ENCODE measurements at regions not wholly inside any gene's neighbourhood (a gene's known extent, or its start where the extent isn't known, plus 50 kb on each side); places are given as distances from the start of the nearest gene placed in this dataset.

DNA sequence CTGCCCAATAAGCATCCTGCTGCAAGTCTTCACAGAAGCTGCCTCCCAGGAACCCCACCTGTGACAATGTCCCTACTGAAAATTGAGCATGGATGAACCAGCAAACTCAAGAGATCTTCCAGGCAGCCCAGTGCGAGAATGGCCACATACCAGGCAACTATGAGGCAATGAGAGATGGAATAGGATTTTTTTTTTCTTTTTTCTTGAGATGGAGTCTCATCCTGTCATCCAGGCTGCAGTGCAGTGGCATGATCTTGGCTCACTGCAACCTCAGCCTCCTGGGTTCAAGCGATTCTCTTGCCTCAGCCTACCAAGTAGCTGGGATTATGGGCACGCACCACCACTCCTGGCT is 60.9 kb upstream of the ARL8B start (continued):
- TF ChIP-seq POLR2AphosphoS5 (IDR thresholded peaks at IDR 0.05; ENCODE audit: low read depth), result no peak

DNA sequence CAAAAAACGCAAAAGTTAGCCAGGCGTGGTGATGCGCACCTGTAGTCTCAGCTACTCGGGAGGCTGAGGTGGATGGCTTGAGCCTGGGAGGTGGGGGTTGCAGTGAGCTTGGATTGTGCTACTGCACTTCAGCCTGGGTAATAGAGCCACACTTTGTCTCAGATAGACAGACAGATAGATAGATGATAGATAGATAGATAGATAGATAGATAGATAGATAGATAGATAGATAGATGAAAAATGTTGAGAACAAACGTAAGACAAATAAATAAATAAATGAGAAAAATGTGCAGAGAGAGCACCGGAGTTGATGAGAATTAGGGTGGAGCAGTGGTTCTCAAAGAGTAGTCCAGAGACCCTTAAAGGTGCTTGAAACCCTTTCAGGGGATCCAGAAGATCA is 58.4 kb upstream of the ARL8B start:
- no peak overlapping the region for H3K27ac Mint-ChIP-seq
- Histone ChIP-seq H2AFZ (no peak overlapping the region), H4K20me1 (replicated peaks; ENCODE audit: insufficient read depth) (no peaks in the 10 kb centered on the region), H3K4me1 (ENCODE audit: insufficient read depth) (no peaks in the 10 kb centered on the region), H3F3A (replicated peaks; ENCODE audit: low read depth) (no peaks in the 10 kb centered on the region), H3K27ac (ENCODE audit: low read depth) (no peak overlapping the region), H3K4me2 (no peak overlapping the region), H3K4me3 (no peak overlapping the region), H3K36me3 (ENCODE audit: insufficient read depth) (no peaks in the 10 kb centered on the region), H3K79me2 (replicated peaks; ENCODE audit: insufficient read depth) (no peaks in the 10 kb centered on the region), H3K9me2 (ENCODE audit: insufficient read depth) (no peaks in the 10 kb centered on the region), H3K27me3 (ENCODE audit: insufficient read depth) (no peaks in the 10 kb centered on the region)
- H3K27me3 Mint-ChIP-seq (ENCODE audit: insufficient read depth, low read depth, poor library complexity), result peaks cover 4% of the 10 kb centered on the region
- TF ChIP-seq ZNF114 (CRISPR knock-in tag; IDR thresholded peaks at IDR 0.05) (no peak), POLR2AphosphoS5 (IDR thresholded peaks at IDR 0.05; ENCODE audit: low read depth) (no peak)
- no peaks in the 10 kb centered on the region for H3K9me3 Mint-ChIP-seq
- no peaks in the 10 kb centered on the region for H3K4me1 Mint-ChIP-seq
- ATAC-seq, result no peak
- H3K4me3 Mint-ChIP-seq, result no peak overlapping the region
- H3K36me3 Mint-ChIP-seq (ENCODE audit: low read depth), result no peaks in the 10 kb centered on the region
- DNase-seq (ENCODE audit: low spot score), result no peak

DNA sequence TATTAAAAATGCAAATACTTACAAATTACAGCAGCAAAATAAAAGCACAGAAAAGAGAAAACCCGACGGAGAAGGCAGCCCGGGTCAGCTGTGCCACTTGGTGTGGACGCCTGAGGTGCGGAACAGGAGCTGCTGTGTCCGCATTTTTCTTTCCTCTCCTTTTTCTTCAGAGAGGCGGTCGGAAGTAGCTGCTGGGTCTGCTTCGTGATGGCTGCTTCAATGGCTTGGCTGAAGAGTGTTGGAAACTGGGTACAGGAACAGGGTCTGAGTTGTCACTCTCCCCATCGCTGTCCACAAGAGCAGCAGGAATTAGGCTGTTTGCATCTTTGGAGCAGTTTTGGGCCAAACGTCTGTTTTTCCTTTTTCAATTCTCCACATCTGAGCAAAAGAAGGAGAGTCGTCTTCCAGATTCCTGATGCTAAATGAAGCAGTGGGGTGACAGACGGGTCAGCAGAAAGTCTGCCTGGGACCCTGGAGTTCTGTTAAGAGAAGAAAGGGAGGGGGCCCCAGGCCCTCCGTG is 53.5 kb upstream of the ARL8B start:
- Histone ChIP-seq H3K4me3 (no peak overlapping the region), H2AFZ (peak overlapping the region; percentile 43; the same call in 1 of the 2 replicates), H3K4me1 (ENCODE audit: insufficient read depth) (no peaks in the 10 kb centered on the region), H3K9me2 (ENCODE audit: insufficient read depth) (no peaks in the 10 kb centered on the region), H3K27ac (ENCODE audit: low read depth) (no peak overlapping the region), H4K20me1 (replicated peaks; ENCODE audit: insufficient read depth) (no peaks in the 10 kb centered on the region), H3K27me3 (ENCODE audit: insufficient read depth) (no peaks in the 10 kb centered on the region), H3K4me2 (no peak overlapping the region), H3K36me3 (ENCODE audit: insufficient read depth) (no peaks in the 10 kb centered on the region), H3K79me2 (replicated peaks; ENCODE audit: insufficient read depth) (no peaks in the 10 kb centered on the region), H3F3A (replicated peaks; ENCODE audit: low read depth) (no peaks in the 10 kb centered on the region)
- Mint-ChIP-seq H3K4me1 (no peaks in the 10 kb centered on the region), H3K27me3 (ENCODE audit: insufficient read depth, low read depth, poor library complexity) (peaks cover 4% of the 10 kb centered on the region), H3K9me3 (no peaks in the 10 kb centered on the region), H3K4me3 (no peak overlapping the region), H3K27ac (no peak overlapping the region), H3K36me3 (ENCODE audit: low read depth) (no peaks in the 10 kb centered on the region)
- DNase-seq (ENCODE audit: low spot score) (no peak), ATAC-seq (no peak)
- no peak for TF ChIP-seq NANOG (IDR thresholded peaks at IDR 0.05; ENCODE audit: borderline replicate concordance)
- TF ChIP-seq, protein P1, sequence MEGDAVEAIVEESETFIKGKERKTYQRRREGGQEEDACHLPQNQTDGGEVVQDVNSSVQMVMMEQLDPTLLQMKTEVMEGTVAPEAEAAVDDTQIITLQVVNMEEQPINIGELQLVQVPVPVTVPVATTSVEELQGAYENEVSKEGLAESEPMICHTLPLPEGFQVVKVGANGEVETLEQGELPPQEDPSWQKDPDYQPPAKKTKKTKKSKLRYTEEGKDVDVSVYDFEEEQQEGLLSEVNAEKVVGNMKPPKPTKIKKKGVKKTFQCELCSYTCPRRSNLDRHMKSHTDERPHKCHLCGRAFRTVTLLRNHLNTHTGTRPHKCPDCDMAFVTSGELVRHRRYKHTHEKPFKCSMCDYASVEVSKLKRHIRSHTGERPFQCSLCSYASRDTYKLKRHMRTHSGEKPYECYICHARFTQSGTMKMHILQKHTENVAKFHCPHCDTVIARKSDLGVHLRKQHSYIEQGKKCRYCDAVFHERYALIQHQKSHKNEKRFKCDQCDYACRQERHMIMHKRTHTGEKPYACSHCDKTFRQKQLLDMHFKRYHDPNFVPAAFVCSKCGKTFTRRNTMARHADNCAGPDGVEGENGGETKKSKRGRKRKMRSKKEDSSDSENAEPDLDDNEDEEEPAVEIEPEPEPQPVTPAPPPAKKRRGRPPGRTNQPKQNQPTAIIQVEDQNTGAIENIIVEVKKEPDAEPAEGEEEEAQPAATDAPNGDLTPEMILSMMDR (conservative IDR thresholded peaks at IDR 0.05; ENCODE audit: low read depth in 2 of 2), result no peak
- TF ChIP-seq JUNB (IDR thresholded peaks at IDR 0.05; ENCODE audit: unreplicated experiment), result no peak
- no peak for TF ChIP-seq ZNF114 (CRISPR knock-in tag; IDR thresholded peaks at IDR 0.05)
- no peak for TF ChIP-seq ZNF331 (CRISPR knock-in tag; IDR thresholded peaks at IDR 0.05; ENCODE audit: low read depth)
- TF ChIP-seq STAT1 (IDR thresholded peaks at IDR 0.05; ENCODE audit: unreplicated experiment), result no peak

DNA sequence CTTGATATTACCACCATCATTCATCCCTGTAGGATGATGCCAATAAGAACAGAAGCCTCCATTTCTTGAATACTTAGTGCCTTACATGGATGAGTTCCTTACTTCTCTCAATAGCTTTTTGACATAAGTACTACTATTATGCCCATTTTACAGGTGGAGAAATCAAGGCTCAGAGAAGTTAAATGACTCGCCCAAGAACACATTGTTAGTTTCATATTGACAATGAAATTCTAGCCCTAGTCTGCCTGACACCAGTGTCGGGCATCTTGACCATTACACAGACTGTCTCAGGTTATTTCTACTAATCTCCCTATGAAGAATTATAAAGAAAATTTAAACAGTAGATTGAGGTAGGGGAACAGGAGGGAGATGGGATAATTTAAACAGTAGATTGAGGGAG is 52.5 kb upstream of the ARL8B start:
- Mint-ChIP-seq H3K4me3 (no peak overlapping the region), H3K36me3 (ENCODE audit: low read depth) (no peaks in the 10 kb centered on the region), H3K27ac (no peak overlapping the region), H3K4me1 (no peaks in the 10 kb centered on the region), H3K9me3 (no peaks in the 10 kb centered on the region), H3K27me3 (ENCODE audit: insufficient read depth, low read depth, poor library complexity) (peaks cover 4% of the 10 kb centered on the region)
- no peak overlapping the region for H3K4me3 ChIP-seq
- no peaks in the 10 kb centered on the region for H3K36me3 ChIP-seq (ENCODE audit: insufficient read depth)
- H4K20me1 ChIP-seq (replicated peaks; ENCODE audit: insufficient read depth), result no peaks in the 10 kb centered on the region
- ATAC-seq, result no peak
- no peak overlapping the region for H2AFZ ChIP-seq
- DNase-seq (ENCODE audit: low spot score), result no peak
- no peaks in the 10 kb centered on the region for H3K4me1 ChIP-seq (ENCODE audit: insufficient read depth)
- H3K4me2 ChIP-seq, result no peak overlapping the region
- H3K9me2 ChIP-seq (ENCODE audit: insufficient read depth), result no peaks in the 10 kb centered on the region
- H3K27me3 ChIP-seq (ENCODE audit: insufficient read depth), result no peaks in the 10 kb centered on the region
- H3F3A ChIP-seq (replicated peaks; ENCODE audit: low read depth), result no peaks in the 10 kb centered on the region
- no peak overlapping the region for H3K27ac ChIP-seq (ENCODE audit: low read depth)
- no peaks in the 10 kb centered on the region for H3K79me2 ChIP-seq (replicated peaks; ENCODE audit: insufficient read depth)
- no peak for TF ChIP-seq JUNB (IDR thresholded peaks at IDR 0.05; ENCODE audit: unreplicated experiment)
- TF ChIP-seq ZNF462 (CRISPR knock-in tag; IDR thresholded peaks at IDR 0.05), result no peak
- TF ChIP-seq ZNF114 (CRISPR knock-in tag; IDR thresholded peaks at IDR 0.05), result no peak
- TF ChIP-seq NANOG (IDR thresholded peaks at IDR 0.05; ENCODE audit: borderline replicate concordance), result no peak
- no peak for TF ChIP-seq ZNF331 (CRISPR knock-in tag; IDR thresholded peaks at IDR 0.05; ENCODE audit: low read depth)
